ENCODE measurements at regions not wholly inside any gene's neighbourhood (a gene's known extent, or its start where the extent isn't known, plus 50 kb on each side); places are given as distances from the start of the nearest gene placed in this dataset.

- no peak overlapping the region for H3K4me2 ChIP-seq (ENCODE audit: insufficient read depth in 1 of 2, low read depth in 2 of 2, low read length in 2 of 2)
- POLR2A ChIA-PET (ENCODE audit: partially characterized antibody): no interaction called here
- CTCF ChIA-PET (ENCODE audit: partially characterized antibody): interaction anchor here (0.7 to 1.3 kb wide), 2 partner anchors 78 to 187 kb away, joined by 3 read pairs; no protein-coding TSS in a partner anchor
- no peak overlapping the region for H4K8ac ChIP-seq (ENCODE audit: extremely low read depth, insufficient read depth, low read length)
- H3K14ac ChIP-seq (ENCODE audit: insufficient read length): no peak overlapping the region
- H2BK20ac ChIP-seq (ENCODE audit: low read length): no peak overlapping the region
- no peak overlapping the region for H3K9ac ChIP-seq (replicated peaks in 1 of 4; ENCODE audit: extremely low read depth in 1 of 4, low read depth in 3 of 4, low read length in 3 of 4)
- no peaks in the 10 kb centered on the region for H3K36me3 ChIP-seq (ENCODE audit: control insufficient read depth in 2 of 4, insufficient read depth in 4 of 4, low read length in 3 of 4)
- no peak overlapping the region for H2BK120ac ChIP-seq (replicated peaks; ENCODE audit: low read depth, low read length)
- no peaks in the 10 kb centered on the region for H4K20me1 ChIP-seq (replicated peaks in 1 of 2; ENCODE audit: control insufficient read depth in 1 of 2, insufficient read depth in 2 of 2, low read length in 2 of 2)
- WGBS, 2 experiments (ENCODE audit: extremely low coverage in 1 of 2, insufficient coverage in 1 of 2, insufficient read length in 1 of 2, insufficient replicate concordance in 2 of 2, low coverage in 1 of 2, low lambda C conversion rate in 2 of 2, missing lambda C conversion rate in 1 of 2): 87% methylated on average over 7 of the region's 7 CpGs; no CpG with 5 or more reads in 1 of the 2 experiments
- H2AFZ ChIP-seq (ENCODE audit: low read length): no peak overlapping the region
- no peak overlapping the region for H3K4me3 ChIP-seq (ENCODE audit: extremely low read depth in 1 of 4, insufficient read depth in 2 of 4, low read depth in 3 of 4, low read length in 4 of 4)
- no peaks in the 10 kb centered on the region for H3K9me3 ChIP-seq (ENCODE audit: insufficient read depth in 2 of 2, low read depth in 1 of 2, low read length in 1 of 2)
- H3K56ac ChIP-seq (replicated peaks; ENCODE audit: insufficient read length, low read depth, low read length): no peak overlapping the region
- H3K27me3 ChIP-seq (replicated peaks in 1 of 4; ENCODE audit: control insufficient read depth in 3 of 4, extremely low read depth in 1 of 4, insufficient read depth in 3 of 4, low read length in 3 of 4): no peaks in the 10 kb centered on the region
- FAIRE-seq (no peak), DNase-seq (ENCODE audit: low read depth in 1 of 2, low spot score in 2 of 2) (no peak)
- H4K5ac ChIP-seq (ENCODE audit: insufficient read length, low read depth, low read length): no peak overlapping the region
- no peaks in the 10 kb centered on the region for H3K23me2 ChIP-seq (ENCODE audit: low read depth, low read length)
- H3K27ac ChIP-seq (ENCODE audit: low read depth, low read length): no peak overlapping the region
- peaks cover 0 to 1% (median 0%) of the 10 kb centered on the region in 4 experiments; a peak in 1 of 7 replicates for H3K4me1 ChIP-seq (replicated peaks in 1 of 4; ENCODE audit: control insufficient read depth in 3 of 4, insufficient read depth in 4 of 4, low read length in 3 of 4)
- no peak overlapping the region for H2BK12ac ChIP-seq (ENCODE audit: low read depth, low read length)
- H3K79me1 ChIP-seq (ENCODE audit: low read depth, low read length): no peaks in the 10 kb centered on the region
- H2BK5ac ChIP-seq (ENCODE audit: low read depth, low read length): no peak overlapping the region
- no peak overlapping the region for H3K23ac ChIP-seq (ENCODE audit: insufficient read length)
- no peak overlapping the region for H2BK15ac ChIP-seq (ENCODE audit: low read length)
- H3K18ac ChIP-seq (ENCODE audit: extremely low read depth, low read length): no peak overlapping the region
- no peak overlapping the region for H2AK5ac ChIP-seq (ENCODE audit: low read depth, low read length)
- H4K91ac ChIP-seq (replicated peaks; ENCODE audit: insufficient read length, low read length): no peak overlapping the region
- H3K79me2 ChIP-seq (ENCODE audit: control insufficient read depth in 1 of 2, insufficient read depth in 2 of 2, low read length in 2 of 2): no peaks in the 10 kb centered on the region
- no peak overlapping the region for H3K4ac ChIP-seq (replicated peaks; ENCODE audit: insufficient read length, low read depth, low read length)
- TF ChIP-seq CBX8 (IDR thresholded peaks at IDR 0.05; ENCODE audit: borderline replicate concordance, low read depth, low read length): no peak
- TF ChIP-seq TBP (IDR thresholded peaks at IDR 0.05; ENCODE audit: low read depth, low read length): no peak
- no peak for TF ChIP-seq JUN (IDR thresholded peaks at IDR 0.05; ENCODE audit: low read depth, low read length)
- TF ChIP-seq KDM5A (IDR thresholded peaks at IDR 0.05; ENCODE audit: low read length): no peak
- TF ChIP-seq BACH1 (IDR thresholded peaks at IDR 0.05; ENCODE audit: low read length): no peak
- TF ChIP-seq HDAC2 (IDR thresholded peaks at IDR 0.05; ENCODE audit: borderline replicate concordance in 1 of 2, low read depth in 2 of 2, low read length in 2 of 2): no peak
- no peak for TF ChIP-seq KDM1A (IDR thresholded peaks at IDR 0.05; ENCODE audit: borderline replicate concordance, low read length)
- TF ChIP-seq ATF3 (IDR thresholded peaks at IDR 0.05; ENCODE audit: insufficient read depth, low read depth, low read length): no peak
- no peak for TF ChIP-seq CBX5 (IDR thresholded peaks at IDR 0.05; ENCODE audit: low read depth, low read length)
- no peak for TF ChIP-seq ZNF274 (IDR thresholded peaks at IDR 0.05; ENCODE audit: borderline replicate concordance, extremely low read depth, low read length)
- no peak for TF ChIP-seq NANOG (IDR thresholded peaks at IDR 0.05; ENCODE audit: insufficient read depth, low read depth, low read length, poor library complexity, severe bottlenecking)
- TF ChIP-seq KDM4A (IDR thresholded peaks at IDR 0.05; ENCODE audit: low read depth, low read length, severe bottlenecking): no peak
- TF ChIP-seq PHF8 (conservative IDR thresholded peaks at IDR 0.05; ENCODE audit: low read depth, low read length): no peak
Measured at GRCh38 chr5:58074717-58075116, 385.2 kb downstream of the PLK2 start.

Measured in H1 (cell line).